AG04450 (cell line): ENCODE measurements at regions not wholly inside any gene's neighbourhood (a gene's known extent, or its start where the extent isn't known, plus 50 kb on each side); places are given as distances from the start of the nearest gene placed in this dataset.

ENCODE experiments used
- CTCF ChIA-PET: fragments of 300-600, 350-600 bp; formaldehyde crosslinking; extraction: SDS; loops from one replicate; lab custom pipeline; 2022; ENCODE audit warnings: antibody characterized with exemption, inconsistent platforms; lab: Charles Lee
- POLR2A ChIA-PET: fragments of 350-600 bp; formaldehyde crosslinking; extraction: SDS; loops from one replicate; lab custom pipeline; 2021; ENCODE audit warnings: antibody characterized with exemption, inconsistent platforms; lab: Yijun Ruan, JAX
- DNase-seq: peaks from one replicate; pipeline ENCODE4 v3.0.0-alpha.2; 2011; ENCODE audit warnings: low read depth, low spot score
- H3K27ac ChIP-seq: one replicate; pipeline ENCODE4 v1.5.1; 2012; ENCODE audit warnings: low read depth, low read length, control low read depth
- H3K27me3 ChIP-seq: one replicate; pipeline ENCODE4 v1.6.0; 2012; ENCODE audit warnings: low read length; ENCODE audit not compliant: control insufficient read depth, insufficient read depth
- H3K4me3 ChIP-seq: 2 replicates; pipeline ENCODE4 v1.5.1; 2011; ENCODE audit warnings: mild to moderate bottlenecking, low read depth, low read length, control low read depth
- H3K9me3 ChIP-seq: 2 replicates; pipeline ENCODE4 v1.5.1; 2012; ENCODE audit warnings: low read length; ENCODE audit not compliant: control insufficient read depth, insufficient read depth
- CTCF ChIP-seq: IDR thresholded peaks from 2 replicates; pipeline ENCODE4 v1.5.1; 2011; ENCODE audit warnings: low read depth, low read length, control low read depth, inconsistent platforms

- CTCF ChIA-PET, result no interaction called here
- POLR2A ChIA-PET, result no interaction called here
Measured at GRCh38 chr18:67862069-67862468, 345.5 kb upstream of the DSEL start.

GRCh38 chr18:67854340-67854739, 337.8 kb upstream of the DSEL start:
- ChIA-PET POLR2A (no interaction called here), CTCF (no interaction called here)
- Histone ChIP-seq H3K4me3 (no peak overlapping the region), H3K27ac (no peak overlapping the region), H3K27me3 (no peaks in the 10 kb centered on the region), H3K9me3 (no peaks in the 10 kb centered on the region)
- no peak for TF ChIP-seq CTCF
- no peak for DNase-seq

More at GRCh38 chr18:67862069-67862468, 345.5 kb upstream of the DSEL start:
- Histone ChIP-seq H3K27me3 (no peaks in the 10 kb centered on the region), H3K27ac (no peak overlapping the region), H3K4me3 (no peak overlapping the region), H3K9me3 (no peaks in the 10 kb centered on the region; the same call in 1 of the 2 replicates)
- DNase-seq, result no peak
- TF ChIP-seq CTCF, result no peak

GRCh38 chr18:67846422-67847098, 330.0 kb upstream of the DSEL start:
- ChIA-PET POLR2A (no interaction called here), CTCF (no interaction called here)
- Histone ChIP-seq H3K9me3 (0 out of 2 replicates have a peak, but pooled peaks cover 3% of the 10 kb centered on the region), H3K27ac (no peak overlapping the region), H3K27me3 (no peaks in the 10 kb centered on the region), H3K4me3 (no peak overlapping the region)
- no peak for TF ChIP-seq CTCF
- no peak for DNase-seq

GRCh38 chr18:67845035-67845434, 328.5 kb upstream of the DSEL start:
- no peak for DNase-seq
- H3K9me3 ChIP-seq, result 0 out of 2 replicates have a peak, but pooled peaks cover 3% of the 10 kb centered on the region
- no peak overlapping the region for H3K27ac ChIP-seq
- CTCF ChIA-PET, result no interaction called here
- no peak overlapping the region for H3K4me3 ChIP-seq
- H3K27me3 ChIP-seq, result no peaks in the 10 kb centered on the region
- POLR2A ChIA-PET, result no interaction called here
- TF ChIP-seq CTCF, result no peak

- H3K27ac ChIP-seq, result no peak overlapping the region
- no peaks in the 10 kb centered on the region for H3K27me3 ChIP-seq
- no peak for TF ChIP-seq CTCF
- no peak for DNase-seq
- CTCF ChIA-PET, result no interaction called here
- no peak overlapping the region for H3K4me3 ChIP-seq
- POLR2A ChIA-PET, result no interaction called here
- H3K9me3 ChIP-seq, result no peaks in the 10 kb centered on the region
Measured at GRCh38 chr18:67840379-67840778, 323.9 kb upstream of the DSEL start.
